HEK293 (cell line): ENCODE measurements at regions not wholly inside any gene's neighbourhood (a gene's known extent, or its start where the extent isn't known, plus 50 kb on each side); places are given as distances from the start of the nearest gene placed in this dataset.

Experiments
- ZBTB1 ChIP-seq: fragments of 450-650 bp; formaldehyde crosslinking; IDR thresholded peaks from 2 replicates; pipeline ENCODE4 v1.5.1; 2016; ENCODE audit warnings: missing biosample characterization, missing genetic modification characterization
- ZBTB17 ChIP-seq: fragments of 450-650 bp; formaldehyde crosslinking; IDR thresholded peaks from 2 replicates; pipeline ENCODE4 v1.5.1; 2016; ENCODE audit warnings: missing biosample characterization, missing genetic modification characterization
- ZFP37 ChIP-seq: fragments of 450-650 bp; formaldehyde crosslinking; IDR thresholded peaks from 2 replicates; pipeline ENCODE4 v1.5.1; 2016; ENCODE audit warnings: missing biosample characterization, missing genetic modification characterization
- ZNF121 ChIP-seq: fragments of 450-650 bp; formaldehyde crosslinking; IDR thresholded peaks from 2 replicates; pipeline ENCODE4 v1.5.1; 2016; ENCODE audit warnings: missing biosample characterization, missing genetic modification characterization
- ZNF146 ChIP-seq: fragments of 450-650 bp; formaldehyde crosslinking; IDR thresholded peaks from 2 replicates; pipeline ENCODE4 v1.5.1; 2016; ENCODE audit warnings: missing biosample characterization, missing genetic modification characterization
- TF ChIP-seq, protein P1 (sequence below): fragments of 450-650 bp; formaldehyde crosslinking; IDR thresholded peaks from 2 replicates; pipeline ENCODE4 v1.5.1; 2016; ENCODE audit warnings: missing biosample characterization, missing genetic modification characterization
- TF ChIP-seq, protein P2 (sequence below): fragments of 450-650 bp; formaldehyde crosslinking; IDR thresholded peaks from 2 replicates; pipeline ENCODE4 v1.5.1; 2016; ENCODE audit warnings: missing biosample characterization, missing genetic modification characterization

DNA sequence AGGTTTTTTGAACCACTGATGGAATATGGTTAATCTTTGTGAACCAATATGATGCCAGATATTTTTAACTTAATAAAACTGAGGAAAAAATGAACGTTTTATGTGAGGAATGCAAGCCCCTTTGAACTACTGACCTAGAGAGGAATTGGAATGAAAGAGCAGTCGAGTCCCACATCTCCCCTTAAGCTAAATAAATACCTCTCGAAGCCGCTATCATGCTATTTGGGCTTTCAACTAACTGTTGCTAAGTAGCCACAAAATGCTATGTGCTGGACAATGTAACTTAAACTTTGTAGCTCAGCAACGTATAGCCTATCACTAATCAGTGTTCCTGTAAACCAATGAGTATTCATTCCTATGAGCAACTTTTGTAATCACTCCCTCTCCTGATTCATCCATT is 1037.2 kb downstream of the SQOR start:
- TF ChIP-seq ZBTB1 (tag by site-specific recombination) (no peak), ZFP37 (tag by site-specific recombination) (no peak), ZBTB17 (tag by site-specific recombination) (no peak), ZNF146 (tag by site-specific recombination) (no peak), ZNF121 (no peak)
- TF ChIP-seq, protein P1, sequence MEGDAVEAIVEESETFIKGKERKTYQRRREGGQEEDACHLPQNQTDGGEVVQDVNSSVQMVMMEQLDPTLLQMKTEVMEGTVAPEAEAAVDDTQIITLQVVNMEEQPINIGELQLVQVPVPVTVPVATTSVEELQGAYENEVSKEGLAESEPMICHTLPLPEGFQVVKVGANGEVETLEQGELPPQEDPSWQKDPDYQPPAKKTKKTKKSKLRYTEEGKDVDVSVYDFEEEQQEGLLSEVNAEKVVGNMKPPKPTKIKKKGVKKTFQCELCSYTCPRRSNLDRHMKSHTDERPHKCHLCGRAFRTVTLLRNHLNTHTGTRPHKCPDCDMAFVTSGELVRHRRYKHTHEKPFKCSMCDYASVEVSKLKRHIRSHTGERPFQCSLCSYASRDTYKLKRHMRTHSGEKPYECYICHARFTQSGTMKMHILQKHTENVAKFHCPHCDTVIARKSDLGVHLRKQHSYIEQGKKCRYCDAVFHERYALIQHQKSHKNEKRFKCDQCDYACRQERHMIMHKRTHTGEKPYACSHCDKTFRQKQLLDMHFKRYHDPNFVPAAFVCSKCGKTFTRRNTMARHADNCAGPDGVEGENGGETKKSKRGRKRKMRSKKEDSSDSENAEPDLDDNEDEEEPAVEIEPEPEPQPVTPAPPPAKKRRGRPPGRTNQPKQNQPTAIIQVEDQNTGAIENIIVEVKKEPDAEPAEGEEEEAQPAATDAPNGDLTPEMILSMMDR (tag by site-specific recombination), result no peak
- TF ChIP-seq, protein P2, sequence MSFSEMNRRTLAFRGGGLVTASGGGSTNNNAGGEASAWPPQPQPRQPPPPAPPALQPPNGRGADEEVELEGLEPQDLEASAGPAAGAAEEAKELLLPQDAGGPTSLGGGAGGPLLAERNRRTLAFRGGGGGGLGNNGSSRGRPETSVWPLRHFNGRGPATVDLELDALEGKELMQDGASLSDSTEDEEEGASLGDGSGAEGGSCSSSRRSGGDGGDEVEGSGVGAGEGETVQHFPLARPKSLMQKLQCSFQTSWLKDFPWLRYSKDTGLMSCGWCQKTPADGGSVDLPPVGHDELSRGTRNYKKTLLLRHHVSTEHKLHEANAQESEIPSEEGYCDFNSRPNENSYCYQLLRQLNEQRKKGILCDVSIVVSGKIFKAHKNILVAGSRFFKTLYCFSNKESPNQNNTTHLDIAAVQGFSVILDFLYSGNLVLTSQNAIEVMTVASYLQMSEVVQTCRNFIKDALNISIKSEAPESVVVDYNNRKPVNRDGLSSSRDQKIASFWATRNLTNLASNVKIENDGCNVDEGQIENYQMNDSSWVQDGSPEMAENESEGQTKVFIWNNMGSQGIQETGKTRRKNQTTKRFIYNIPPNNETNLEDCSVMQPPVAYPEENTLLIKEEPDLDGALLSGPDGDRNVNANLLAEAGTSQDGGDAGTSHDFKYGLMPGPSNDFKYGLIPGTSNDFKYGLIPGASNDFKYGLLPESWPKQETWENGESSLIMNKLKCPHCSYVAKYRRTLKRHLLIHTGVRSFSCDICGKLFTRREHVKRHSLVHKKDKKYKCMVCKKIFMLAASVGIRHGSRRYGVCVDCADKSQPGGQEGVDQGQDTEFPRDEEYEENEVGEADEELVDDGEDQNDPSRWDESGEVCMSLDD (tag by site-specific recombination), result no peak
